ENCODE measurements at regions not wholly inside any gene's neighbourhood (a gene's known extent, or its start where the extent isn't known, plus 50 kb on each side); places are given as distances from the start of the nearest gene placed in this dataset.

DNA sequence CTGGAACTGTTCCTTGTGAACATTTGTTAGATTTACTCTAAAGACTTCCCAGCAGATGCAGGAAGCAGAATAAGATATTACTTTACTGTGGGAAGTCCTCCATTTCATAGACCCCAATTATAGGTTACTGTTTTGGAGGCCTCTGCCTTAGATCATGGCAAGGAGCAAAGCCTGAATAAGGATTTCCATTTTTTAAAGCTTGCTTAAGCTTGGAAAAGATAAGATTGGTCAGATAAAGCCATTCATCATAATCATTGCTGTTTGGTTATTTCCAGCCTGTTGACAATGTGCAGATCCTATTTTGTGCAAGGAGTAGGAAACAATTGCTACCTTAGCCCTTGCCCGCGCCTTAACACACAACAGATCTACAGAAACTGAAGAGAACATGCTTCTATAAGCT lies 129.5 kb upstream of the ITGA1 start (continued):
- TF ChIP-seq SUPT20H (IDR thresholded peaks at IDR 0.05; ENCODE audit: borderline replicate concordance, control insufficient read depth, low read depth, low read length) (no peak), ZZZ3 (IDR thresholded peaks at IDR 0.05; ENCODE audit: control insufficient read depth, insufficient read length, low read depth) (no peak), NFXL1 (IDR thresholded peaks at IDR 0.05; ENCODE audit: borderline replicate concordance) (no peak), ZNF207 (IDR thresholded peaks at IDR 0.05; ENCODE audit: borderline replicate concordance) (no peak), EGR1 (IDR thresholded peaks at IDR 0.05; ENCODE audit: borderline replicate concordance in 1 of 2, low read depth in 2 of 2, low read length in 2 of 2) (no peak), STAT3 (IDR thresholded peaks at IDR 0.05; ENCODE audit: low read depth, low read length) (no peak), DPF2 (IDR thresholded peaks at IDR 0.05) (no peak), YY1 (IDR thresholded peaks at IDR 0.05; ENCODE audit: low read depth, low read length) (no peak), ZBED1 (IDR thresholded peaks at IDR 0.05; ENCODE audit: borderline replicate concordance) (no peak), HCFC1 (IDR thresholded peaks at IDR 0.05; ENCODE audit: low read length) (no peak)

- ChIA-PET SMC1A (ENCODE audit: uncharacterized antibody, unreplicated experiment) (no interaction called here), RAD21 (ENCODE audit: unreplicated experiment) (no interaction called here), CTCF (interaction anchor here (6.2 kb wide), 1 partner anchor 1702 kb away, joined by 38 read pairs; no protein-coding TSS in a partner anchor), POLR2A (no interaction called here)
- Histone ChIP-seq H4K20me1 (ENCODE audit: control insufficient read depth, insufficient read depth) (no peaks in the 10 kb centered on the region), H3K4me3 (no peak overlapping the region), H3K27me3 (replicated peaks in 1 of 2; ENCODE audit: control insufficient read depth in 2 of 2, insufficient read depth in 2 of 2, low read length in 1 of 2) (0 out of 4 replicates have a peak, but pooled peaks cover 0 to 2% of the 10 kb centered on the region in 2 experiments), H3K4me2 (ENCODE audit: control insufficient read depth, insufficient read depth) (no peak overlapping the region), H3K9me3 (replicated peaks; ENCODE audit: control insufficient read depth, insufficient read depth, low read length) (no peaks in the 10 kb centered on the region), H3K79me2 (ENCODE audit: control insufficient read depth, insufficient read depth, low read length) (no peaks in the 10 kb centered on the region), H3K4me1 (ENCODE audit: control insufficient read depth, insufficient read depth, low read length) (no peaks in the 10 kb centered on the region), H3K27ac (ENCODE audit: control insufficient read depth, insufficient read depth) (no peak overlapping the region), H3K36me3 (ENCODE audit: control insufficient read depth in 2 of 2, insufficient read depth in 2 of 2, low read length in 1 of 2) (no peaks in the 10 kb centered on the region), H2AFZ (ENCODE audit: control insufficient read depth, low read depth, low read length) (no peak overlapping the region), H3K9ac (ENCODE audit: control insufficient read depth, insufficient read depth, low read length) (no peak overlapping the region)
- TF ChIP-seq FOXM1 (IDR thresholded peaks at IDR 0.05; ENCODE audit: low read depth, low read length) = no peak
- TF ChIP-seq, protein P1, sequence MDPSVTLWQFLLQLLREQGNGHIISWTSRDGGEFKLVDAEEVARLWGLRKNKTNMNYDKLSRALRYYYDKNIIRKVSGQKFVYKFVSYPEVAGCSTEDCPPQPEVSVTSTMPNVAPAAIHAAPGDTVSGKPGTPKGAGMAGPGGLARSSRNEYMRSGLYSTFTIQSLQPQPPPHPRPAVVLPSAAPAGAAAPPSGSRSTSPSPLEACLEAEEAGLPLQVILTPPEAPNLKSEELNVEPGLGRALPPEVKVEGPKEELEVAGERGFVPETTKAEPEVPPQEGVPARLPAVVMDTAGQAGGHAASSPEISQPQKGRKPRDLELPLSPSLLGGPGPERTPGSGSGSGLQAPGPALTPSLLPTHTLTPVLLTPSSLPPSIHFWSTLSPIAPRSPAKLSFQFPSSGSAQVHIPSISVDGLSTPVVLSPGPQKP (IDR thresholded peaks at IDR 0.05; ENCODE audit: low read depth, low read length) = no peak
- TF ChIP-seq JUND (IDR thresholded peaks at IDR 0.05; ENCODE audit: low read depth, low read length) = no peak
- no peak for TF ChIP-seq RFX5 (IDR thresholded peaks at IDR 0.05; ENCODE audit: low read depth, low read length)
- no peak for TF ChIP-seq ZNF24 (IDR thresholded peaks at IDR 0.05)
- TF ChIP-seq CREM (IDR thresholded peaks at IDR 0.05; ENCODE audit: low read depth) = no peak
- TF ChIP-seq EP300 (IDR thresholded peaks at IDR 0.05; ENCODE audit: borderline replicate concordance in 1 of 2, control insufficient read depth in 1 of 2, low read depth in 2 of 2, low read length in 2 of 2) = no peak
- TF ChIP-seq TCF7 (IDR thresholded peaks at IDR 0.05; ENCODE audit: borderline replicate concordance) = no peak
- TF ChIP-seq FOS (IDR thresholded peaks at IDR 0.05; ENCODE audit: borderline replicate concordance, extremely low read depth, insufficient read length) = no peak
- TF ChIP-seq IRF3 (IDR thresholded peaks at IDR 0.05) = no peak
- TF ChIP-seq ZNF217 (IDR thresholded peaks at IDR 0.05) = no peak
- no peak for TF ChIP-seq E2F4 (IDR thresholded peaks at IDR 0.05; ENCODE audit: low read depth, low read length)
- TF ChIP-seq NFIC (IDR thresholded peaks at IDR 0.05; ENCODE audit: low read depth, low read length) = no peak
- TF ChIP-seq POLR2AphosphoS2 (IDR thresholded peaks at IDR 0.05; ENCODE audit: low read depth, low read length) = no peak
- FAIRE-seq (no peak), ATAC-seq (no peak), DNase-seq (ENCODE audit: low read depth, low spot score) (no peak)
- in situ Hi-C loops (cut with MboI) (loop anchor here (25.0 kb wide), 1 partner anchor 1273 kb away; the partner anchor contains the start of gene ISL1), intact Hi-C loops (cut with micrococcal nuclease; ENCODE audit: unreplicated experiment) (no loop called here)
- BruUV-seq (replicated peaks) = no TSS peak
- WGBS (ENCODE audit: insufficient coverage, insufficient replicate concordance, low lambda C conversion rate, missing lambda C conversion rate) = 0% methylated on average over 1 of the region's 1 CpG
Observed at GRCh38 chr5:52660621-52661020, 127.1 kb upstream of the ITGA1 start.
